Daoy (cell line): ENCODE measurements at regions not wholly inside any gene's neighbourhood (a gene's known extent, or its start where the extent isn't known, plus 50 kb on each side); places are given as distances from the start of the nearest gene placed in this dataset.
"Not testable (repeated sequence)": the region's sequence is repeated elsewhere in the genome, so short reads cannot be mapped to it uniquely, and the experiment has no call there.

Experiments
- DNase-seq: peaks from one replicate; pipeline ENCODE4 v3.0.0-alpha.2; 2015; ENCODE audit warnings: low read depth

GRCh38 chr2:8331068-8331467 is 350.8 kb upstream of the ID2 start:
- no peak for DNase-seq

GRCh38 chr2:8332646-8333045 is 349.2 kb upstream of the ID2 start:
- no peak for DNase-seq

- no peak for DNase-seq
Observed at GRCh38 chr2:8333177-8333831, 348.6 kb upstream of the ID2 start.

GRCh38 chr2:8333832-8334187 is 348.0 kb upstream of the ID2 start:
- DNase-seq = not testable (repeated sequence)

- no peak for DNase-seq
Observed at GRCh38 chr2:8334866-8335325, 347.0 kb upstream of the ID2 start.

GRCh38 chr2:8335801-8336200 is 346.1 kb upstream of the ID2 start:
- DNase-seq = no peak

- no peak for DNase-seq
Observed at GRCh38 chr2:8337321-8337720, 344.5 kb upstream of the ID2 start.

GRCh38 chr2:8342407-8342806 is 339.4 kb upstream of the ID2 start:
- no peak for DNase-seq

GRCh38 chr2:8343031-8343430 is 338.8 kb upstream of the ID2 start:
- DNase-seq = no peak

- no peak for DNase-seq
Observed at GRCh38 chr2:8344144-8345097, 337.4 kb upstream of the ID2 start.

GRCh38 chr2:8345200-8345599 is 336.7 kb upstream of the ID2 start:
- no peak for DNase-seq

GRCh38 chr2:8346208-8346607 is 335.6 kb upstream of the ID2 start:
- no peak for DNase-seq

GRCh38 chr2:8346706-8347430 is 335.0 kb upstream of the ID2 start:
- DNase-seq = no peak

- DNase-seq = not testable (repeated sequence)
Observed at GRCh38 chr2:8348911-8349310, 332.9 kb upstream of the ID2 start.

GRCh38 chr2:8352296-8352695 is 329.6 kb upstream of the ID2 start:
- no peak for DNase-seq

- DNase-seq = no peak
Observed at GRCh38 chr2:8352989-8353388, 328.9 kb upstream of the ID2 start.

- DNase-seq = no peak
Observed at GRCh38 chr2:8355102-8355859, 326.6 kb upstream of the ID2 start.

GRCh38 chr2:8357738-8358518 is 323.9 kb upstream of the ID2 start:
- no peak for DNase-seq

- no peak for DNase-seq
Observed at GRCh38 chr2:8361930-8362329, 319.9 kb upstream of the ID2 start.

- no peak for DNase-seq
Observed at GRCh38 chr2:8363161-8363560, 318.7 kb upstream of the ID2 start.

GRCh38 chr2:8364668-8365067 is 317.2 kb upstream of the ID2 start:
- DNase-seq = no peak
